WERI-Rb-1 (cell line): ENCODE measurements at regions not wholly inside any gene's neighbourhood (a gene's known extent, or its start where the extent isn't known, plus 50 kb on each side); places are given as distances from the start of the nearest gene placed in this dataset.

ENCODE experiments used
- DNase-seq: peaks from one replicate; pipeline ENCODE4 v3.0.0-alpha.2; 2020
- H3K27ac ChIP-seq: fragments of 250-450 bp; sonication (Bioruptor Pico); 2 replicates; pipeline ENCODE4 v1.5.1; 2020; ENCODE audit warnings: mild to moderate bottlenecking, moderate library complexity
- H3K27me3 ChIP-seq: fragments of 250-450 bp; sonication (Bioruptor Pico); 2 replicates; pipeline ENCODE4 v1.5.1; 2021; ENCODE audit warnings: mild to moderate bottlenecking, low read depth, moderate library complexity; ENCODE audit not compliant: insufficient read depth, severe bottlenecking
- H3K36me3 ChIP-seq: fragments of 250-450 bp; sonication (Bioruptor Pico); 2 replicates; pipeline ENCODE4 v1.5.1; 2020; ENCODE audit warnings: mild to moderate bottlenecking, moderate library complexity
- H3K4me3 ChIP-seq: 2 replicates; pipeline ENCODE4 v1.5.1; 2011; ENCODE audit warnings: low read depth, mild to moderate bottlenecking, control low read depth, low read length
- H3K9me3 ChIP-seq: fragments of 250-450 bp; sonication (Bioruptor Pico); 2 replicates; pipeline ENCODE4 v1.5.1; 2021; ENCODE audit warnings: mild to moderate bottlenecking, moderate library complexity; ENCODE audit not compliant: severe bottlenecking
- CTCF ChIP-seq: IDR thresholded peaks from 2 replicates; pipeline ENCODE4 v1.5.1; 2011; ENCODE audit warnings: low read depth, mild to moderate bottlenecking, control low read depth, inconsistent platforms, low read length

GRCh38 chr16:6341981-6342380, 990.7 kb upstream of the RBFOX1 start:
- no peaks in the 10 kb centered on the region for H3K9me3 ChIP-seq
- H3K27me3 ChIP-seq: no peaks in the 10 kb centered on the region
- TF ChIP-seq CTCF: no peak
- DNase-seq: no peak
- H3K36me3 ChIP-seq: no peaks in the 10 kb centered on the region
- no peak overlapping the region for H3K27ac ChIP-seq
- no peak overlapping the region for H3K4me3 ChIP-seq

GRCh38 chr16:6335072-6335471, 997.6 kb upstream of the RBFOX1 start:
- H3K27me3 ChIP-seq: no peaks in the 10 kb centered on the region
- no peak overlapping the region for H3K27ac ChIP-seq
- TF ChIP-seq CTCF: peak; percentile 69
- H3K9me3 ChIP-seq: no peaks in the 10 kb centered on the region
- peak; percentile 47 for DNase-seq
- no peaks in the 10 kb centered on the region for H3K36me3 ChIP-seq
- no peak overlapping the region for H3K4me3 ChIP-seq

GRCh38 chr16:6331770-6332169, 1000.9 kb upstream of the RBFOX1 start:
- no peak for TF ChIP-seq CTCF
- H3K27me3 ChIP-seq: no peaks in the 10 kb centered on the region
- DNase-seq: no peak
- no peak overlapping the region for H3K27ac ChIP-seq
- H3K36me3 ChIP-seq: no peaks in the 10 kb centered on the region
- no peak overlapping the region for H3K4me3 ChIP-seq
- no peaks in the 10 kb centered on the region for H3K9me3 ChIP-seq

GRCh38 chr16:6317934-6318333, 1014.7 kb upstream of the RBFOX1 start:
- DNase-seq: no peak

GRCh38 chr16:6309271-6309670, 1023.4 kb upstream of the RBFOX1 start:
- no peak overlapping the region for H3K27ac ChIP-seq
- H3K9me3 ChIP-seq: no peaks in the 10 kb centered on the region
- no peak for TF ChIP-seq CTCF
- H3K4me3 ChIP-seq: no peak overlapping the region
- no peak for DNase-seq
- no peaks in the 10 kb centered on the region for H3K36me3 ChIP-seq
- peaks cover 2% of the 10 kb centered on the region for H3K27me3 ChIP-seq

More at GRCh38 chr16:6317934-6318333, 1014.7 kb upstream of the RBFOX1 start:
- H3K4me3 ChIP-seq: no peak overlapping the region
- H3K9me3 ChIP-seq: no peaks in the 10 kb centered on the region
- H3K36me3 ChIP-seq: no peaks in the 10 kb centered on the region
- TF ChIP-seq CTCF: no peak
- no peaks in the 10 kb centered on the region for H3K27me3 ChIP-seq
- no peak overlapping the region for H3K27ac ChIP-seq

- H3K4me3 ChIP-seq: no peak overlapping the region
- TF ChIP-seq CTCF: no peak
- no peak overlapping the region for H3K27ac ChIP-seq
- H3K27me3 ChIP-seq: peaks cover 2% of the 10 kb centered on the region
- no peaks in the 10 kb centered on the region for H3K9me3 ChIP-seq
- H3K36me3 ChIP-seq: no peaks in the 10 kb centered on the region
- DNase-seq: no peak
These were observed 1024.5 kb upstream of the RBFOX1 start for GRCh38 chr16:6308176-6308575.
